ENCODE measurements at regions not wholly inside any gene's neighbourhood (a gene's known extent, or its start where the extent isn't known, plus 50 kb on each side); places are given as distances from the start of the nearest gene placed in this dataset.

DNA sequence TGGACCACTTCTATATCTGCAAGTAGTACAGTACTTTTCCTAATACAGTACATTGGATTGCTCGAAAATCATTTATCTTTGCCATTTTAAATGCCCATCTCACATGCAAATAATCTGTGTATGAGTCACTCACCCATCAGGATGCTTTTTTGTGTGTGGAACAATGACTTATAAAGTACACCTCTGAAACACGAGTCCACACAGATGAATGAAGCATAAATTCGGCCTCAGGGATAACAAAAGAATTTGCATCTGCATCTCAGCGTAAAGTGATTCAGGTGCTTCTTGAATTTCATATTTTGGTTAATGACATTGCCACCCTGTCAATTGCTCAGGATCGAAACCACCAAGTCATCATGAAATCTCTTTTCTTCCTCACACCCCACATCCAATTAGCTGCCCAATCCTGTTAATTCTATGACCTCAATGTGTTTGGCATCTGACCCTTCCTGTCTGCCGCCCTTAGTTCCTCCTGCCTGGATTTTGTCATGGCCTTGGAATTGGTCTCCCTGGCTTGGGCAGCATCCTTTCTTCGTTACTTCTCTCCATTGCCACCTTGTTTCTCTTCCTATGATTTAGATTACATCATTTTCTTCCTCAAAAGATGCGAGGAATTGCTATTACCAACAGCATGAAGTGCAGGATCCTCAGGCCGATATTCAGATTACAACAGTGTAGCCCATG lies 161.6 kb upstream of the MID1 start:
- H3K9me3 ChIP-seq: no peaks in the 10 kb centered on the region
- no peak for DNase-seq
- H3K36me3 ChIP-seq: no peaks in the 10 kb centered on the region
- intact Hi-C loops (cut with DNase I): no loop called here
- TF ChIP-seq, protein P1, sequence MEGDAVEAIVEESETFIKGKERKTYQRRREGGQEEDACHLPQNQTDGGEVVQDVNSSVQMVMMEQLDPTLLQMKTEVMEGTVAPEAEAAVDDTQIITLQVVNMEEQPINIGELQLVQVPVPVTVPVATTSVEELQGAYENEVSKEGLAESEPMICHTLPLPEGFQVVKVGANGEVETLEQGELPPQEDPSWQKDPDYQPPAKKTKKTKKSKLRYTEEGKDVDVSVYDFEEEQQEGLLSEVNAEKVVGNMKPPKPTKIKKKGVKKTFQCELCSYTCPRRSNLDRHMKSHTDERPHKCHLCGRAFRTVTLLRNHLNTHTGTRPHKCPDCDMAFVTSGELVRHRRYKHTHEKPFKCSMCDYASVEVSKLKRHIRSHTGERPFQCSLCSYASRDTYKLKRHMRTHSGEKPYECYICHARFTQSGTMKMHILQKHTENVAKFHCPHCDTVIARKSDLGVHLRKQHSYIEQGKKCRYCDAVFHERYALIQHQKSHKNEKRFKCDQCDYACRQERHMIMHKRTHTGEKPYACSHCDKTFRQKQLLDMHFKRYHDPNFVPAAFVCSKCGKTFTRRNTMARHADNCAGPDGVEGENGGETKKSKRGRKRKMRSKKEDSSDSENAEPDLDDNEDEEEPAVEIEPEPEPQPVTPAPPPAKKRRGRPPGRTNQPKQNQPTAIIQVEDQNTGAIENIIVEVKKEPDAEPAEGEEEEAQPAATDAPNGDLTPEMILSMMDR (IDR thresholded peaks at IDR 0.05): no peak
- TF ChIP-seq POLR2A (IDR thresholded peaks at IDR 0.05) (no peak), POLR2AphosphoS5 (IDR thresholded peaks at IDR 0.05) (no peak), EP300 (IDR thresholded peaks at IDR 0.05) (no peak)
- H3K4me1 ChIP-seq: no peaks in the 10 kb centered on the region
- H3K4me3 ChIP-seq: no peak overlapping the region
- 92 to 93% methylated on average over 9 of the region's 9 CpGs for WGBS, 2 donors
- no peak overlapping the region for H3K27ac ChIP-seq
- no peaks in the 10 kb centered on the region for H3K27me3 ChIP-seq

DNA sequence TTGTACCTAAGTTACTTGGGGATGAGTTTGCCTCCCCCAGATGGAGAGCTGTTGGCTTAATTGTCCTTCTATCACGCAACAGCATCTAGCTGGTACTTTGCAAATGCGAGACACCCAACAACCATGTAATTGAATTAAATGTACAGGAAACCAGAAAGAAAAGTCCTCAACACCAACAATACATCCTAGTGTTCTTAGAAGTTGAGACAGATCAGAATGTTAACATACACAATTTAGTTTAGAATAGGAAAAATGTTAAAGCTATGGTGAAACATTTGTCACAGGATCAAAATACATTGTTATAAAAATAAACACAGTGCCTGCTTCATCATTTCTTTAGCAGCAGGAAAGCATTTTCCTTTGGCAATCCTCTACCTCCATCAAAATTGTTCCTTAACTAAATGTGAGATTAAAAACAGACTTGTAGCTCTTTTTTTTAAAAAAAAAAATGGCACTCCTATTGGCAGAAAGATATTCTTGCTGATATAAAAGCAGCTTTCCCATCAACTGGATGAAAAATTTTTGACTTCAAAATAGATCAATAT lies 163.1 kb upstream of the MID1 start:
- WGBS, 2 donors: 89 to 96% methylated on average over 2 of the region's 2 CpGs
- Histone ChIP-seq H3K4me3 (no peak overlapping the region), H3K27ac (no peak overlapping the region), H3K27me3 (no peaks in the 10 kb centered on the region), H3K4me1 (no peaks in the 10 kb centered on the region), H3K9me3 (no peaks in the 10 kb centered on the region), H3K36me3 (no peaks in the 10 kb centered on the region)
- intact Hi-C loops (cut with DNase I): no loop called here
- no peak for DNase-seq
- TF ChIP-seq POLR2A (IDR thresholded peaks at IDR 0.05) (no peak), POLR2AphosphoS5 (IDR thresholded peaks at IDR 0.05) (no peak), EP300 (IDR thresholded peaks at IDR 0.05) (no peak)
- TF ChIP-seq, protein P1 (IDR thresholded peaks at IDR 0.05): no peak

DNA sequence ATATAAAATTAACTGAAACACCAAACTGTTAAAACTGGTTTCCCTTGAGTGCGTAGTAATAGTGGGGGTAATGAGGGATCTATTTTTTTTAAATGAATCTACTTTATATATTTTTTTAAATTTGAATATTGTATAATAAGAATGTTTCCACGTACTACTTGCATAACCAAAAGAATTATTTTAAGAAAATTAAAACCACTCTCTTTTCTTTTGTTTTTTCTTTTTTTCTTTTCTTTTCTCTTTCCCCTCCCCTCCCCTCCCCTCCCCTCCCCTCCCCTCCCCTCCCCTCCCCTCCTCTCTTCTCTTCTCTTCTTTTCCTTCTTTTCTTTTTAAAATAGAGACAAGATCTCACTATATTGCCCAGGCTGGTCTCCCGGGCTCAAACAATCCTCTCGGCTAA lies 166.9 kb upstream of the MID1 start:
- 89 to 94% methylated on average over 4 of the region's 4 CpGs for WGBS, 2 donors
- no peak overlapping the region for H3K27ac ChIP-seq
- H3K4me1 ChIP-seq: no peaks in the 10 kb centered on the region
- H3K9me3 ChIP-seq: no peaks in the 10 kb centered on the region
- no peak for DNase-seq
- TF ChIP-seq POLR2AphosphoS5 (IDR thresholded peaks at IDR 0.05) (no peak), POLR2A (IDR thresholded peaks at IDR 0.05) (no peak), EP300 (IDR thresholded peaks at IDR 0.05) (no peak)
- TF ChIP-seq, protein P1 (IDR thresholded peaks at IDR 0.05): no peak
- intact Hi-C loops (cut with DNase I): no loop called here
- no peaks in the 10 kb centered on the region for H3K27me3 ChIP-seq
- H3K4me3 ChIP-seq: no peak overlapping the region
- H3K36me3 ChIP-seq: no peaks in the 10 kb centered on the region

DNA sequence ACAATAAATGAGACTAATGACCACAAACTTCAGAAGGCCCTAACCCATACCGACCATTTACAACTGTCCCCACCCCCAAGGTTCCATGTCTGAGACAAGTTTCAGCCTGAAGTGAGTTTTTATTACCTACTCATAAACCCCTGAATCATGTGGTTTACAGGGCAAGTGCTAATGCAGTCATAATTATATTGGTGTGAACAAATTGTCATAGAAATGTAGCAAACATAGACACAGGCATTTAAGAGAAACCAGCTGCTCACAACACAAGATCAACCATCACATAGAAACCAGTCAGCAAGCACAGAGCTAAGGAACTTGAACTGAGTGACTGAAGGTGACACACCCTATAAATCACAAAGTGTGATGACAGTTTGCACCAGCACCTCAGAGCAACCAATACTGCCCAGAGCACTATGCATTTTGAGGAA lies 173.8 kb upstream of the MID1 start:
- Histone ChIP-seq H3K4me1 (peaks cover 0 to 20% (median 4%) of the 10 kb centered on the region in 4 donors), H3K9me3 (no peaks in the 10 kb centered on the region), H3K27ac (peak overlapping the region in 2 of 4 donors; percentile 60 to 61), H3K36me3 (no peaks in the 10 kb centered on the region), H3K27me3 (no peaks in the 10 kb centered on the region), H3K4me3 (no peak overlapping the region)
- WGBS, 2 donors: 10 to 34% methylated on average over 1 of the region's 1 CpG
- TF ChIP-seq POLR2AphosphoS5 (IDR thresholded peaks at IDR 0.05) (no peak), POLR2A (IDR thresholded peaks at IDR 0.05) (no peak), EP300 (IDR thresholded peaks at IDR 0.05) (no peak)
- TF ChIP-seq, protein P1 (IDR thresholded peaks at IDR 0.05): no peak
- DNase-seq: no peak
- intact Hi-C loops (cut with DNase I): no loop called here
